GM23248 (cell line): ENCODE measurements at regions not wholly inside any gene's neighbourhood (a gene's known extent, or its start where the extent isn't known, plus 50 kb on each side); places are given as distances from the start of the nearest gene placed in this dataset.

Source experiments
- DNase-seq: peaks from one replicate; pipeline ENCODE4 v3.0.0-alpha.2; 2015
- H2AFZ ChIP-seq: fragments of 200-600 bp; sonication (generic); 2 replicates; pipeline ENCODE4 v1.6.1; 2016; ENCODE audit warnings: antibody characterized with exemption
- H3F3A ChIP-seq: fragments of 200-600 bp; sonication (generic); 2 replicates; pipeline ENCODE4 v1.6.1; 2016; ENCODE audit warnings: mild to moderate bottlenecking, antibody characterized with exemption, mixed run types; ENCODE audit not compliant: insufficient read depth
- H3K27ac ChIP-seq: fragments of 200-600 bp; sonication (generic); 2 replicates; pipeline ENCODE4 v1.5.1; 2016; ENCODE audit warnings: mild to moderate bottlenecking
- H3K27me3 ChIP-seq: fragments of 200-600 bp; sonication (generic); replicated peaks from 2 replicates; pipeline ENCODE4 v1.6.1; 2016; ENCODE audit warnings: mild to moderate bottlenecking; ENCODE audit not compliant: insufficient read depth
- H3K36me3 ChIP-seq: fragments of 200-600 bp; sonication (generic); 2 replicates; pipeline ENCODE4 v1.6.1; 2016; ENCODE audit warnings: low read depth, mild to moderate bottlenecking
- H3K4me1 ChIP-seq: fragments of 200-600 bp; sonication (generic); 2 replicates; pipeline ENCODE4 v1.6.1; 2016; ENCODE audit warnings: mild to moderate bottlenecking; ENCODE audit not compliant: insufficient read depth
- H3K4me2 ChIP-seq: fragments of 200-600 bp; sonication (generic); one replicate; pipeline ENCODE4 v1.6.1; 2016; ENCODE audit warnings: mild to moderate bottlenecking; ENCODE audit not compliant: unreplicated experiment
- H3K4me3 ChIP-seq: fragments of 200-600 bp; sonication (generic); 2 replicates; pipeline ENCODE4 v1.5.1; 2016; ENCODE audit warnings: mild to moderate bottlenecking
- H3K79me2 ChIP-seq: fragments of 200-600 bp; sonication (generic); 2 replicates; pipeline ENCODE4 v1.6.1; 2016; ENCODE audit warnings: mild to moderate bottlenecking; ENCODE audit not compliant: insufficient read depth
- H3K9ac ChIP-seq: fragments of 200-600 bp; sonication (generic); 2 replicates; pipeline ENCODE4 v1.6.1; 2016; ENCODE audit warnings: mild to moderate bottlenecking
- H3K9me2 ChIP-seq: fragments of 200-600 bp; sonication (generic); 2 replicates; pipeline ENCODE4 v1.6.1; 2016; ENCODE audit warnings: mixed run types, mild to moderate bottlenecking, moderate library complexity; ENCODE audit not compliant: insufficient read depth
- H3K9me3 ChIP-seq: fragments of 200-600 bp; sonication (generic); one replicate; pipeline ENCODE4 v1.6.1; 2017; ENCODE audit warnings: low read depth
- H4K20me1 ChIP-seq: fragments of 200-600 bp; sonication (generic); 2 replicates; pipeline ENCODE4 v1.6.0; 2016; ENCODE audit not compliant: insufficient read depth
- EZH2 ChIP-seq: fragments of 200-600 bp; sonication (generic); IDR thresholded peaks from 2 replicates; pipeline ENCODE4 v1.6.1; 2018; ENCODE audit warnings: antibody characterized with exemption, mild to moderate bottlenecking; ENCODE audit not compliant: insufficient read depth, poor library complexity, severe bottlenecking
- EZH2phosphoT487 ChIP-seq: fragments of 200-600 bp; sonication (generic); IDR thresholded peaks from 2 replicates; pipeline ENCODE4 v1.6.1; 2018; ENCODE audit warnings: antibody characterized with exemption, moderate library complexity, mild to moderate bottlenecking, low read depth; ENCODE audit not compliant: insufficient read depth
- WGBS, 2 experiments: methylation state at CpG; one replicate each; pipeline ENCODE4 v1.1.6; 2015 to 2017; ENCODE audit warnings: low lambda C conversion rate in 2 of 2, low coverage in 1 of 2; ENCODE audit errors: missing lambda C conversion rate in 2 of 2; 5-methylcytosine and 5-hydroxymethylcytosine counted together
- in situ Hi-C: fragments of 300-500 bp; cut with MboI; formaldehyde crosslinking; loops from 2 replicates; pipeline ENCODE4 v1.15.0; 2020

DNA sequence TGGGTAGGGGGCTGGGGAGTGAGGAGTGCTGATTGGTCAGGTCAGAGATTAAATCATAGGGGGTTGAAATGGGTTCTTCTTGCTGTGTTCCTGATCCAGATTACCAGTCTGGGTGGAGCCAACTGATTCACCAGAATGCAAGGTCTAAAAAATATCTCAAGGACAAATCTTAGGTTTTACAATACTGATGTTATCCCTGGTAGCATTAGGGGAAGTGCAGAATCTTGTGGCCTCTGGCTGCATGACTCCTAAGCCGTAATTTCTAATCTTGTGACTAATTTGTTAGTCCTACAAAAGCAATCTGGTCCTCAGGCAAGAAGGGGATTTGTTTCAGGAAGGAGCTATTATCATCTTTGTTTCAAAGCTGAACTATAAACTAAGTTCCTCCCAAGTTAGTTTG lies 289.2 kb upstream of the KYNU start:
- H3K27me3 ChIP-seq = no peaks in the 10 kb centered on the region
- no peak overlapping the region for H3K9ac ChIP-seq
- H4K20me1 ChIP-seq = no peaks in the 10 kb centered on the region
- H3K4me3 ChIP-seq = no peak overlapping the region
- H3F3A ChIP-seq = no peaks in the 10 kb centered on the region
- TF ChIP-seq EZH2 (no peak), EZH2phosphoT487 (no peak)
- H2AFZ ChIP-seq = no peak overlapping the region
- in situ Hi-C loops = no loop called here
- no peak overlapping the region for H3K4me2 ChIP-seq
- H3K9me3 ChIP-seq = no peaks in the 10 kb centered on the region
- no peak overlapping the region for H3K27ac ChIP-seq
- no peaks in the 10 kb centered on the region for H3K36me3 ChIP-seq
- H3K4me1 ChIP-seq = no peaks in the 10 kb centered on the region
- H3K9me2 ChIP-seq = no peaks in the 10 kb centered on the region
- no peak for DNase-seq
- H3K79me2 ChIP-seq = no peaks in the 10 kb centered on the region
- WGBS, 2 experiments = 0 to 14% methylated on average over 1 of the region's 1 CpG

DNA sequence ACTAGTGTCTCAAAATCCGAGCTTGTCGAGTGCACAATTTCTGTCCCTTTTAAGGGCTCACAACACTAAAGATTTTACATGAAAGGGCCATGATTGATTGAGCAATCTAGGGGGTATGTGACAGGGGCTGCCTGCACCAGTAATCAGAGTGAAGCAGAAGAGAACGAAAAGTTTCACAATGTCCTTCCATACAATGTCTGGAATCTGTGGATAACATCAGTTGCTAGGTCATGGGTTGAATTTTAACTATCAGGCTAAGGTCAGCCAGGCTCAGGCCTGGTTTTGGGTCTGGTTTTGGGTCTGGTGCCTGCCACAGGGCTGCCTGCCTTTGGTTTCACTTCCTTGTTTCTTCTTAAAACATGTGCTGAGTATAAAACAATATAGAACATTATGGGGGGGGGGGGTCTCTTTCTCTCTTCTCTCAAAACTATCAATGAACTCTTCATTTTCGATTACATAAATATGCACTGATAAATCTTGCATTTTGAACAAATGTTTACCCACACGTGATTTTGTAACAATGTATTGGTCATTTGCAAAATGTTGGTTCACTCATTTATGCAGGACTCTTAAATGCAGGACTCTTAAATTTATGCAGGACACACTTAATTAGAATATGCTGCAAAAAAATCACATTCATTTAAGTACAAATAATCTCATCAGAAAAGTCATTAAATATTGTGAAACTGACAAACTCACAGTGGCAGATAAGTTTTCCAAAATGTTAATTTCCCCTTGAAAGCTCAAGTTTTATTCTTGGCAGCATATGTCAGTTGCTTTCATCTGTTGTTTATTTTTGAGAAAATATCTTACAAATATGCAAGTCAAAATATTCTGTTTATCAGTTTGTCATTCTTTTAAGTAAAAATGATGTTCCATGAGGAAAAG lies 290.5 kb upstream of the KYNU start:
- TF ChIP-seq EZH2 (no peak), EZH2phosphoT487 (no peak)
- Histone ChIP-seq H3K4me2 (no peak overlapping the region), H3F3A (no peaks in the 10 kb centered on the region), H3K4me1 (no peaks in the 10 kb centered on the region), H2AFZ (no peak overlapping the region), H3K36me3 (no peaks in the 10 kb centered on the region), H3K9ac (no peak overlapping the region), H3K9me3 (no peaks in the 10 kb centered on the region), H3K4me3 (no peak overlapping the region), H3K79me2 (no peaks in the 10 kb centered on the region), H3K9me2 (no peaks in the 10 kb centered on the region), H3K27me3 (no peaks in the 10 kb centered on the region), H3K27ac (no peak overlapping the region), H4K20me1 (no peaks in the 10 kb centered on the region)
- no peak for DNase-seq
- WGBS, 2 experiments = 22 to 23% methylated on average over 5 of the region's 5 CpGs
- in situ Hi-C loops = no loop called here

DNA sequence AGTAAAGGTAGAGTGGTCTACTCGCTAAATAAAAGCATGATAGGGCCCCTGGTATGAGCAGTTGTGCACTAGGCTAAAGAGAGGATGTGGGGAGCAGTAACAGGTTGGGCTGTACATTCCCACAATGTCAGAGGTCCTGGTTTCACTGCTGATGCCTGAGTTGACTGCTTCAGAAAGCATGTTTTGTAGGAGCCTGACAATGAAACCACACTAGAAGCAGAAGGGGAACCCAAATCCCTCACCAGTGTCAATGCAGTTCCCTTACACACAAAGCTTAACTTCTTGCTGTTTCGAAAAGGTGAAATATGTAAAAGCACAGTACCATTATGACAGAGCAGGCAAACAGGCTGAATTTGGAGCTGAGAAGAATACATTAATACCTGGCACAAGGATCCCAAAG lies 291.7 kb upstream of the KYNU start:
- 14 to 33% methylated on average over 2 of the region's 2 CpGs for WGBS, 2 experiments
- no peak for DNase-seq
- Histone ChIP-seq H3K9me3 (no peaks in the 10 kb centered on the region), H3K4me2 (no peak overlapping the region), H3K79me2 (no peaks in the 10 kb centered on the region), H3F3A (no peaks in the 10 kb centered on the region), H3K27ac (no peak overlapping the region), H3K9ac (no peak overlapping the region), H2AFZ (no peak overlapping the region), H3K9me2 (no peaks in the 10 kb centered on the region), H3K4me1 (no peaks in the 10 kb centered on the region), H3K27me3 (no peaks in the 10 kb centered on the region), H3K4me3 (no peak overlapping the region), H3K36me3 (no peaks in the 10 kb centered on the region), H4K20me1 (no peaks in the 10 kb centered on the region)
- in situ Hi-C loops = no loop called here
- TF ChIP-seq EZH2phosphoT487 (no peak), EZH2 (no peak)

DNA sequence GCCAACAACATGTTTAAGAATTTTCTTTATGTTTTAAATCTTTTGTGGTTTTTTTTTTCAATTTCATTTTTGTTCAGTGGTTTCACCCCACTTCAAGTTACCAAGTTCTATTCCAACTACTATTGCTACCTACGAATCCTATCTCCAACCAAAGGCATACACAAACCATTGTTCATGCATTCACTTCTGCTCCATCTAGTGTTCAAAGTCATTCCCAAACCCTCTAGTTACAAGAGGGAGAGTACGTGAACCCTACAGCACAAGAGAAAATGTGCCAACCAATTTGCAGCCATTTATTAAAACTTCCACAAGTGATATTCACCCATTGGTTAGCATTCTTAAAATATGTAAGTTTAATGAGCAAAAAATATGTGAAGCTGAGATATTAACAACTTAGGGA lies 295.1 kb upstream of the KYNU start:
- in situ Hi-C loops = no loop called here
- H3K9me2 ChIP-seq = no peaks in the 10 kb centered on the region

More for the DNA sequence above, 295.1 kb upstream of the KYNU start:
- 20 to 33% methylated on average over 2 of the region's 2 CpGs for WGBS, 2 experiments
- no peak for DNase-seq
- Histone ChIP-seq H4K20me1 (no peaks in the 10 kb centered on the region), H3K4me3 (no peak overlapping the region), H3F3A (no peaks in the 10 kb centered on the region), H3K9me3 (no peaks in the 10 kb centered on the region), H3K4me2 (no peak overlapping the region), H3K36me3 (no peaks in the 10 kb centered on the region), H3K4me1 (no peaks in the 10 kb centered on the region), H3K27ac (no peak overlapping the region), H2AFZ (no peak overlapping the region), H3K9ac (no peak overlapping the region), H3K27me3 (no peaks in the 10 kb centered on the region), H3K79me2 (no peaks in the 10 kb centered on the region)
- no peak for TF ChIP-seq EZH2
